Thyroid gland (tissue), 4 donors: ENCODE measurements at regions not wholly inside any gene's neighbourhood (a gene's known extent, or its start where the extent isn't known, plus 50 kb on each side); places are given as distances from the start of the nearest gene placed in this dataset.

Source experiments
- DNase-seq, 2 donors: peaks; one replicate each; pipeline ENCODE4 v3.0.0-alpha.2; 2019
- H3K27ac ChIP-seq, 3 donors: fragments of 200-600 bp; sonication (generic); 1 replicate in 2 of 3; 2 replicates in 1 of 3; pipeline ENCODE4 v1.5.1; 2016 to 2019; ENCODE audit warnings: mild to moderate bottlenecking in 1 of 3, moderate library complexity in 1 of 3
- H3K27me3 ChIP-seq: fragments of 200-600 bp; sonication (generic); one replicate; pipeline ENCODE4 v1.5.1; 2019
- H3K36me3 ChIP-seq, 2 donors: fragments of 200-600 bp; sonication (generic); one replicate each; pipeline ENCODE4 v1.5.1; 2016 to 2019
- H3K4me1 ChIP-seq, 2 donors: fragments of 200-600 bp; sonication (generic); one replicate each; pipeline ENCODE4 v1.5.1; 2017 to 2019
- H3K4me3 ChIP-seq, 3 donors: fragments of 200-600 bp; sonication (generic); replicated peaks in 1 of 3; 1 replicate in 2 of 3; 2 replicates in 1 of 3; pipeline ENCODE4 v1.5.1; 2016; ENCODE audit warnings: mild to moderate bottlenecking in 1 of 3
- H3K9me3 ChIP-seq: fragments of 200-600 bp; sonication (generic); one replicate; pipeline ENCODE4 v1.5.1; 2017
- POLR2A ChIP-seq, 2 donors: fragments of 450-650 bp; IDR thresholded peaks; one replicate each; pipeline ENCODE4 v1.6.1; 2017; ENCODE audit warnings: antibody characterized with exemption in 2 of 2, mild to moderate bottlenecking in 2 of 2, moderate library complexity in 1 of 2
- WGBS, 2 donors: methylation state at CpG; one replicate each; pipeline ENCODE4 v1.1.5; 2017; 5-methylcytosine and 5-hydroxymethylcytosine counted together
- intact Hi-C: fragments of 100-400 bp; cut with DNase I; formaldehyde crosslinking; loops from one replicate; pipeline ENCODE4 v1.15.1; 2023
- TF ChIP-seq, protein P1 (sequence below), 6 experiments: fragments of 200-600 bp in 3 of 6; fragments of 450-650 bp in 3 of 6; sonication (generic) in 3 of 6; IDR thresholded peaks; one replicate each; pipeline ENCODE4 v1.5.1; 2016 to 2019; ENCODE audit warnings: antibody characterized with exemption in 6 of 6, mild to moderate bottlenecking in 2 of 6, inconsistent platforms in 1 of 6, moderate library complexity in 1 of 6

DNA sequence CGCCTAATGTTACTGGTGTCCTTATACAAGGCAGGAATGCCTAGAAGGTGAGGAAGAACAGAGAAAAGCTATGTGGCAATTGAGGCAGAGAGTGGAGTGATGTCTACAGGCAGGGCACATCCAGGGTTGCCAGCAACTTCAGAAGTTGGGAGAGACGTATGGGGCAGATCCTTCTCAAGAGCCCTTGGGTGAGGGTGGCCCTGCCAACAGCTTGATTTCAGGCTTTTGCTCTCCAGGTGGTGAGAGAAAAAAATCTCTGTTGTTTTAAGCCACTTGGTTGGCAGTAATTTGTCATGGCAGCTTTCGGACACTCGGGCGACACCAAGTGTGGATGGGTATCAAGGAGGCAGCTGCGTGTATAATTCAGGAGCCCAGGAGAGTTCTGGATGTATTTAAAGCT is 217.4 kb upstream of the SMIM21 start:
- 43 to 51% methylated on average over 6 of the region's 6 CpGs for WGBS, 2 donors
- H3K4me1 ChIP-seq = peaks cover 3 to 9% of the 10 kb centered on the region in 2 donors
- DNase-seq = peak; percentile 69 to 74
- intact Hi-C loops = no loop called here
- TF ChIP-seq, protein P1, sequence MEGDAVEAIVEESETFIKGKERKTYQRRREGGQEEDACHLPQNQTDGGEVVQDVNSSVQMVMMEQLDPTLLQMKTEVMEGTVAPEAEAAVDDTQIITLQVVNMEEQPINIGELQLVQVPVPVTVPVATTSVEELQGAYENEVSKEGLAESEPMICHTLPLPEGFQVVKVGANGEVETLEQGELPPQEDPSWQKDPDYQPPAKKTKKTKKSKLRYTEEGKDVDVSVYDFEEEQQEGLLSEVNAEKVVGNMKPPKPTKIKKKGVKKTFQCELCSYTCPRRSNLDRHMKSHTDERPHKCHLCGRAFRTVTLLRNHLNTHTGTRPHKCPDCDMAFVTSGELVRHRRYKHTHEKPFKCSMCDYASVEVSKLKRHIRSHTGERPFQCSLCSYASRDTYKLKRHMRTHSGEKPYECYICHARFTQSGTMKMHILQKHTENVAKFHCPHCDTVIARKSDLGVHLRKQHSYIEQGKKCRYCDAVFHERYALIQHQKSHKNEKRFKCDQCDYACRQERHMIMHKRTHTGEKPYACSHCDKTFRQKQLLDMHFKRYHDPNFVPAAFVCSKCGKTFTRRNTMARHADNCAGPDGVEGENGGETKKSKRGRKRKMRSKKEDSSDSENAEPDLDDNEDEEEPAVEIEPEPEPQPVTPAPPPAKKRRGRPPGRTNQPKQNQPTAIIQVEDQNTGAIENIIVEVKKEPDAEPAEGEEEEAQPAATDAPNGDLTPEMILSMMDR (IDR thresholded peaks at IDR 0.05) = peak in 1 of 6 experiments; percentile 7
- TF ChIP-seq POLR2A (IDR thresholded peaks at IDR 0.05) = no peak
- no peaks in the 10 kb centered on the region for H3K27me3 ChIP-seq
- no peaks in the 10 kb centered on the region for H3K36me3 ChIP-seq
- no peak overlapping the region for H3K4me3 ChIP-seq
- H3K9me3 ChIP-seq = no peaks in the 10 kb centered on the region
- H3K27ac ChIP-seq = no peak overlapping the region

DNA sequence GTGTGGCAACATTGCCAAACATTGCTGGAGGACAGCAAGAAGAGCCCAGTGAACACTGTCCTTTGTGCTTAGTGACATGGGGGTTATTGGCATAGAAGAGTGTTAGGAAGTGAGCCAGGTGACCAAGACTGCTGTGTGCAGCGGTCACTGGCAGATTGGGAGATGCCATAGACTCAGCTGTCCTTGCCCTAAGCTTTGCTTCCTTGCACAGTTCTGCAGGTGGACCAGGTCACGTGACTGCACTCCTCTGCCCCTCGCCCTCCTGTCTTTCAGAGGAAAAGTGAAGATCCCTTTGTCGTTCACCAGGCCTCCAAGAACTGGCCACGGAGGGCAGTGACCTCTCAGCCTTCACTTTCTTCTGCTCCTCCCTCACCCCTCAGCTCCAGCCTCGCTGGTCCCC is 215.6 kb upstream of the SMIM21 start:
- Histone ChIP-seq H3K27me3 (no peaks in the 10 kb centered on the region), H3K9me3 (no peaks in the 10 kb centered on the region), H3K4me3 (no peak overlapping the region), H3K36me3 (no peaks in the 10 kb centered on the region), H3K4me1 (peaks cover 3 to 15% of the 10 kb centered on the region in 2 donors), H3K27ac (no peak overlapping the region)
- intact Hi-C loops = no loop called here
- DNase-seq = no peak
- WGBS, 2 donors = 89 to 95% methylated on average over 6 of the region's 6 CpGs
- no peak for TF ChIP-seq POLR2A (IDR thresholded peaks at IDR 0.05)
- TF ChIP-seq, protein P1 (IDR thresholded peaks at IDR 0.05) = no peak

DNA sequence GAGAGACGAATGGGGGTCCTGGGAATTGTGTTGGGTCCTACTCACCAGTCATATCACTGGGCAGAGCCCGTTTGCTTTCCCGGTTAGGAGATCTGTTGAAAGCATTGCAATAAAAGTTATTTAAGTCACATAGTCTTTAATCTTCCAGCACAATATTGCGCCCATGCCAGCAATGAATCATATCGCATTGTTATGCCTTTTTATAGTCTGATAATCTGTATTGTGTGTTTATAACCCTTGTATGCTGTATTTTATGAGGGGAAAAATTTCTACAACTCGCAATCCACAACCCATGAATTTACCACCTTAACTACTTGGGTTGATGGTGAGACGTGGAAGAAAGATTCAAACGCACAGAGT is 211.9 kb upstream of the SMIM21 start:
- Histone ChIP-seq H3K4me3 (no peak overlapping the region), H3K36me3 (no peaks in the 10 kb centered on the region), H3K27ac (no peak overlapping the region), H3K27me3 (no peaks in the 10 kb centered on the region), H3K9me3 (no peaks in the 10 kb centered on the region), H3K4me1 (peaks cover 6 to 20% of the 10 kb centered on the region in 2 donors)
- 91 to 93% methylated on average over 8 of the region's 8 CpGs for WGBS, 2 donors
- no peak for TF ChIP-seq POLR2A (IDR thresholded peaks at IDR 0.05)
- TF ChIP-seq, protein P1 (IDR thresholded peaks at IDR 0.05) = no peak
- intact Hi-C loops = loop anchor here (10.0 kb wide), 1 partner anchor 135 kb away; no protein-coding TSS in a partner anchor
- DNase-seq = no peak

DNA sequence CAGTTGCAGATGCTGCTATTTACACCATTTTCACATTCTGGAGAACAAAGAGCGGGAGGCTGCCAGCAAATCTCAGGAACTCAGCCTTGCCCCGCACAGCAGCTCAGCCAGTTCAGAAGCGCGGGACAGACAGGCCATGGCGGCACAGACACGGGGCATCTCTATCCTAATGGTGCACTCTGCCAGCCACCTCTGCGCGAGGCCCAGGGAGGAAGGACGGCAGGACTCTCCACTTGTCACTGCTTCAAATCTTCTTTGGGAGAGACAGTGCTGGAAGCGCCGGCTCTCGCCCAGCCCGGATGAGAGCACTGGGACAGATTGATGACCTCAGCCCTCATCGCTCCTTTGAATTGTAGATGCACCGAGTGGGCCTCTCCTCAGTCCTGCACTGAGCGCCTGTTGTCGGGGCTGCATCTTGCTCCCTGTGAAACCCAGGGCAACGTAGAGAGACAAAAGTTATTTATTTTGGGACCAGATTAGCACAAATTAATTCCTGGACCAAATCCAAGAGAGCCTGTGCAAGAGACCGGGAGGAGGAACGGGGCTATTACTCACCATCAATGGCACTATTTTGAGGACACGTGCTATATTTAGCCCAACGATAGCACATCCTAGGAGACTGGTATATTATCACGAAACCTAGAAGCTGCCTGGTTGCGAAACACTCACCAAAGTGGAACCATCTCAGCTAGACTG is 211.4 kb upstream of the SMIM21 start:
- DNase-seq = no peak
- H3K4me1 ChIP-seq = peaks cover 6 to 19% of the 10 kb centered on the region in 2 donors
- H3K27ac ChIP-seq = no peak overlapping the region
- no peak overlapping the region for H3K4me3 ChIP-seq
- 58 to 59% methylated on average over 23 to 24 of the region's 24 CpGs for WGBS, 2 donors
- TF ChIP-seq, protein P1 (IDR thresholded peaks at IDR 0.05) = no peak
- TF ChIP-seq POLR2A (IDR thresholded peaks at IDR 0.05) = no peak
- no peaks in the 10 kb centered on the region for H3K27me3 ChIP-seq
- no peaks in the 10 kb centered on the region for H3K9me3 ChIP-seq
- no peaks in the 10 kb centered on the region for H3K36me3 ChIP-seq
- intact Hi-C loops = loop anchor here (10.0 kb wide), 1 partner anchor 134 kb away; no protein-coding TSS in a partner anchor

DNA sequence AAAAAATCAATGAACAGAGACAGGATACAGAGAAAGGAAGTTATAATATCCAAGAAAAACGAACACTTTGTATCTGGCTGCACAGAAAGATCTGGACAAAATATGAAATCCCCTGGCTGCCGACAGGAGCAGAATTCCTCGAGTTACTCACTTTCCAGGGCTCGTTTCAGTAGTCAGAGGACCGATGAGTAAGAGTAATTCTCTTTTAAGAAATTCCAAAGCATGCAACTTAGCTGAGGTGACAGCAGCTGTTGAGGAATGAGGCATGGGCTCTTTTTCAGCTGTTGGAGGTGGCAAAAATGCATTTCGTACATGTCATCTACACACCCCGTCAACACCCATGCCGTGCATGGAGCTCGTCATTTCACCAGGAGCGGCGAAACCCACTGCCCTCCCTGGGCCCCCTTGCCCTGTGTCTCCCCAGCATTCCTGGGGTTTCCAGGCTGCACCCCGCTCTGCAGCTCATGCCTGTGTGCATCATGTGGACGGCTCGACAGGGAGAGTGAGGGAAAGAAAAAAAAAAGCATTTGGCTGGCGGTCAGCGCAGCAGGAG is 210.8 kb upstream of the SMIM21 start:
- intact Hi-C loops = loop anchor here (10.0 kb wide), 1 partner anchor 133 kb away; no protein-coding TSS in a partner anchor
- H3K4me1 ChIP-seq = peaks cover 6 to 19% of the 10 kb centered on the region in 2 donors
- no peak for DNase-seq
- no peak overlapping the region for H3K27ac ChIP-seq
- TF ChIP-seq, protein P1 (IDR thresholded peaks at IDR 0.05) = no peak
- TF ChIP-seq POLR2A (IDR thresholded peaks at IDR 0.05) = no peak
- H3K27me3 ChIP-seq = no peaks in the 10 kb centered on the region
- H3K36me3 ChIP-seq = no peaks in the 10 kb centered on the region
- H3K4me3 ChIP-seq = no peak overlapping the region
- H3K9me3 ChIP-seq = no peaks in the 10 kb centered on the region
- WGBS, 2 donors = 67 to 76% methylated on average over 16 of the region's 16 CpGs
